HepG2 (cell line): ENCODE measurements at regions not wholly inside any gene's neighbourhood (a gene's known extent, or its start where the extent isn't known, plus 50 kb on each side); places are given as distances from the start of the nearest gene placed in this dataset.

ENCODE experiments used
- ATAC-seq: fragments of 200-7000 bp; cut with Tn5 transposase; 3 replicates; pipeline ENCODE4 v1.9.1; 2020; ENCODE audit warnings: mild to moderate bottlenecking, moderate library complexity
- BruUV-seq: library from RNA; stranded (reverse); fragments of 400-500 nt; replicated peaks from 2 replicates; lab custom pipeline; 2021; lab: Mats Ljungman, UMichigan
- CTCF ChIA-PET: fragments of 300-600 bp; formaldehyde crosslinking; extraction: SDS; loops from one replicate; lab custom pipeline; 2021; ENCODE audit warnings: low total read pairs, inconsistent platforms, low intra/inter-chr PET ratio; lab: Yijun Ruan, JAX
- POLR2A ChIA-PET: fragments of 350-600 bp; sonication (Branson Sonifier 250); formaldehyde crosslinking; loops from one replicate; lab custom pipeline; 2020; ENCODE audit warnings: antibody characterized with exemption, inconsistent platforms; lab: Yijun Ruan, JAX
- DNase-seq: peaks from one replicate; pipeline ENCODE4 v3.0.0-alpha.2; 2015; ENCODE audit warnings: low spot score
- FAIRE-seq: peaks from 3 replicates; lab custom pipeline; 2011; peaks lifted over from hg19 to GRCh38; lab: Jason Lieb, UNC
- H2AFZ ChIP-seq: one replicate; pipeline ENCODE4 v1.6.1; 2011; ENCODE audit warnings: low read length, inconsistent platforms
- H3K27ac ChIP-seq: fragments of 300-600 bp; 3 replicates; pipeline ENCODE4 v1.8.0; 2011; ENCODE audit warnings: mixed run types, mild to moderate bottlenecking, mixed read lengths, low read length, inconsistent platforms; ENCODE audit not compliant: insufficient read depth; ENCODE audit errors: extremely low read length
- H3K27me3 ChIP-seq, 2 experiments: fragments of 200-600 bp in 1 of 2; 2 replicates in 1 of 2; 3 replicates in 1 of 2; pipeline versions ENCODE4 v1.6.0 to v1.8.0; 2011; ENCODE audit warnings: low read length in 2 of 2, mild to moderate bottlenecking in 2 of 2, moderate library complexity in 2 of 2, inconsistent platforms in 1 of 2; ENCODE audit not compliant: insufficient read depth in 2 of 2, control insufficient read depth in 1 of 2
- H3K36me3 ChIP-seq, 2 experiments: fragments of 200-600 bp in 1 of 2; replicated peaks in 1 of 2; 2 replicates in 1 of 2; 3 replicates in 1 of 2; pipeline versions ENCODE4 v1.5.1 to v1.8.0; 2011; ENCODE audit warnings: low read length in 2 of 2, inconsistent platforms in 1 of 2; ENCODE audit not compliant: insufficient read depth in 2 of 2, control insufficient read depth in 1 of 2
- H3K4me1 ChIP-seq: 2 replicates; pipeline ENCODE4 v1.5.1; 2012; ENCODE audit warnings: low read length, inconsistent platforms; ENCODE audit not compliant: insufficient read depth
- H3K4me2 ChIP-seq: 2 replicates; pipeline ENCODE4 v1.6.0; 2011; ENCODE audit warnings: low read depth, low read length, inconsistent platforms
- H3K4me3 ChIP-seq, 3 experiments: fragments of 200-600 bp in 1 of 3; sonication (generic), shearing (Covaris generic) in 1 of 3; replicated peaks in 1 of 3; 2 replicates each; pipeline ENCODE4 v1.5.1; 2011 to 2016; ENCODE audit warnings: low read length in 3 of 3, inconsistent platforms in 2 of 3, low read depth in 2 of 3, mild to moderate bottlenecking in 2 of 3, control low read depth in 1 of 3, mixed read lengths in 1 of 3; ENCODE audit not compliant: insufficient read depth in 1 of 3
- H3K79me2 ChIP-seq: one replicate; pipeline ENCODE4 v1.6.1; 2011; ENCODE audit warnings: low read length, inconsistent platforms; ENCODE audit not compliant: insufficient read depth
- H3K9ac ChIP-seq: 2 replicates; pipeline ENCODE4 v1.6.0; 2011; ENCODE audit warnings: mild to moderate bottlenecking, low read depth, low read length, inconsistent platforms; ENCODE audit not compliant: insufficient read depth
- H3K9me3 ChIP-seq: 2 replicates; pipeline ENCODE4 v1.5.1; 2012; ENCODE audit warnings: mild to moderate bottlenecking, low read length
- H4K20me1 ChIP-seq: 2 replicates; pipeline ENCODE4 v1.6.0; 2011; ENCODE audit warnings: inconsistent platforms, mild to moderate bottlenecking, low read length, moderate library complexity; ENCODE audit not compliant: insufficient read depth
- BRCA1 ChIP-seq: sonication (generic); formaldehyde crosslinking; IDR thresholded peaks from 2 replicates; pipeline ENCODE4 v1.4.0; 2020; ENCODE audit warnings: missing genetic modification reagents
- ELF3 ChIP-seq: IDR thresholded peaks from 2 replicates; pipeline ENCODE4 v1.6.1; 2016; ENCODE audit warnings: missing genetic modification reagents, missing compliant biosample characterization
- JUN ChIP-seq: sonication (generic); formaldehyde crosslinking; IDR thresholded peaks from 2 replicates; pipeline ENCODE4 v1.4.0; 2020; ENCODE audit warnings: mild to moderate bottlenecking, missing genetic modification reagents
- MBNL3 ChIP-seq: fragments of 250-450 bp; sonication (Bioruptor Pico); conservative IDR thresholded peaks from 2 replicates; pipeline ENCODE4 v1.8.0; 2022; ENCODE audit warnings: mild to moderate bottlenecking, inconsistent platforms
- NFATC3 ChIP-seq: sonication (generic); formaldehyde crosslinking; IDR thresholded peaks from 2 replicates; pipeline ENCODE4 v1.5.1; 2020; ENCODE audit warnings: mild to moderate bottlenecking, missing genetic modification reagents
- NFIB ChIP-seq: sonication (generic); formaldehyde crosslinking; IDR thresholded peaks from 2 replicates; pipeline ENCODE4 v1.9.0; 2021; ENCODE audit warnings: missing genetic modification reagents, mild to moderate bottlenecking, borderline replicate concordance
- NR2F6 ChIP-seq, 2 experiments: IDR thresholded peaks; 2 replicates each; pipeline ENCODE4 v1.6.1; 2016; ENCODE audit warnings: antibody characterized with exemption in 1 of 2, mild to moderate bottlenecking in 1 of 2
- SRY ChIP-seq: sonication (generic); formaldehyde crosslinking; IDR thresholded peaks from 2 replicates; pipeline ENCODE4 v1.8.0; 2022; ENCODE audit warnings: mild to moderate bottlenecking, missing genetic modification reagents
- U2AF2 ChIP-seq: fragments of 200-400 bp; formaldehyde crosslinking; IDR thresholded peaks from 2 replicates; pipeline ENCODE4 v1.6.1; 2017; ENCODE audit warnings: low read depth, mild to moderate bottlenecking, low read length
- ZBTB42 ChIP-seq: sonication (generic); formaldehyde crosslinking; IDR thresholded peaks from 2 replicates; pipeline ENCODE4 v1.5.0; 2020; ENCODE audit warnings: mild to moderate bottlenecking, missing genetic modification reagents
- ZNF33B ChIP-seq: sonication (generic); formaldehyde crosslinking; IDR thresholded peaks from 2 replicates; pipeline ENCODE4 v1.5.1; 2020; ENCODE audit warnings: mild to moderate bottlenecking, missing genetic modification reagents
- ZNF44 ChIP-seq: sonication (generic); formaldehyde crosslinking; IDR thresholded peaks from 2 replicates; pipeline ENCODE4 v1.5.1; 2020; ENCODE audit warnings: mild to moderate bottlenecking, missing genetic modification reagents
- ZNF782 ChIP-seq: sonication (generic); formaldehyde crosslinking; IDR thresholded peaks from 2 replicates; pipeline ENCODE4 v1.4.0; 2020; ENCODE audit warnings: missing genetic modification reagents, mild to moderate bottlenecking, borderline replicate concordance
- ZNF850 ChIP-seq: sonication (generic); formaldehyde crosslinking; conservative IDR thresholded peaks from 2 replicates; pipeline ENCODE4 v1.9.0; 2021; ENCODE audit warnings: mild to moderate bottlenecking, missing genetic modification reagents
- ZSCAN5A ChIP-seq: sonication (generic); formaldehyde crosslinking; IDR thresholded peaks from 2 replicates; pipeline ENCODE4 v1.8.0; 2022; ENCODE audit warnings: mild to moderate bottlenecking, missing genetic modification reagents, borderline replicate concordance
- WGBS: methylation state at CpG from one replicate; pipeline ENCODE4 v1.1.6; 2017; ENCODE audit warnings: low lambda C conversion rate; 5-methylcytosine and 5-hydroxymethylcytosine counted together
- in situ Hi-C: cut with HindIII; loops from 2 replicates; pipeline ENCODE4 v1.10.0; 2017; ENCODE audit warnings: low pct_unique_long_range_greater_than_20kb; ENCODE audit not compliant: extremely low pct_ligation_motif_present
- intact Hi-C: fragments of 100-400 bp; cut with micrococcal nuclease; formaldehyde crosslinking; loops from one replicate; pipeline ENCODE4 v1.10.0; 2022; ENCODE audit not compliant: unreplicated experiment
- TF ChIP-seq, protein P1 (sequence below): IDR thresholded peaks from 2 replicates; pipeline ENCODE4 v1.6.1; 2016; ENCODE audit warnings: low read depth
- TF ChIP-seq, protein P2 (sequence below): sonication (generic); formaldehyde crosslinking; IDR thresholded peaks from 2 replicates; pipeline ENCODE4 v1.4.0; 2020; ENCODE audit warnings: missing genetic modification reagents
- TF ChIP-seq, protein P3 (sequence below): sonication (generic); formaldehyde crosslinking; IDR thresholded peaks from 2 replicates; pipeline ENCODE4 v1.8.1; 2023; ENCODE audit warnings: mild to moderate bottlenecking, moderate library complexity, missing genetic modification reagents
- TF ChIP-seq, protein P4 (sequence below): sonication (generic); formaldehyde crosslinking; IDR thresholded peaks from 2 replicates; pipeline ENCODE4 v1.4.0; 2020; ENCODE audit warnings: missing genetic modification reagents

GRCh38 chr6:37099442-37099841 lies 70.5 kb upstream of the PIM1 start:
- ATAC-seq: no peak
- Histone ChIP-seq H3K27ac (no peak overlapping the region), H3K4me2 (no peak overlapping the region), H3K27me3 (no peaks in the 10 kb centered on the region), H4K20me1 (no peaks in the 10 kb centered on the region), H3K4me1 (peaks cover 84% of the 10 kb centered on the region), H2AFZ (no peak overlapping the region), H3K79me2 (no peaks in the 10 kb centered on the region), H3K4me3 (no peak overlapping the region), H3K9me3 (no peaks in the 10 kb centered on the region), H3K36me3 (no peaks in the 10 kb centered on the region), H3K9ac (no peak overlapping the region)
- ChIA-PET POLR2A (interaction anchor here (2.7 kb wide), 1 partner anchor 16 kb away, joined by 8 read pairs; no protein-coding TSS in a partner anchor), CTCF (no interaction called here)
- no peak for FAIRE-seq
- in situ Hi-C loops: no loop called here
- DNase-seq: peak; percentile 61
- intact Hi-C loops: no loop called here
- BruUV-seq: no TSS peak
- 40% methylated on average over 2 of the region's 2 CpGs for WGBS
- TF ChIP-seq ELF3 (CRISPR knock-in tag) (peak; percentile 41; the same call in 1 of the 2 replicates), U2AF2 (no peak), ZBTB42 (CRISPR knock-in tag) (no peak), SRY (CRISPR knock-in tag) (no peak), ZNF850 (CRISPR knock-in tag) (no peak), BRCA1 (no peak), ZNF782 (CRISPR knock-in tag) (no peak), ZNF44 (CRISPR knock-in tag) (no peak), ZNF33B (CRISPR knock-in tag) (no peak), ZSCAN5A (no peak), NFATC3 (no peak), JUN (no peak), NR2F6 (IDR thresholded peaks at IDR 0.05) (no peak), NR2F6 (CRISPR knock-in tag; IDR thresholded peaks at IDR 0.05) (no peak), NFIB (CRISPR knock-in tag) (no peak), MBNL3 (CRISPR knock-in tag) (no peak)
- TF ChIP-seq, protein P1, sequence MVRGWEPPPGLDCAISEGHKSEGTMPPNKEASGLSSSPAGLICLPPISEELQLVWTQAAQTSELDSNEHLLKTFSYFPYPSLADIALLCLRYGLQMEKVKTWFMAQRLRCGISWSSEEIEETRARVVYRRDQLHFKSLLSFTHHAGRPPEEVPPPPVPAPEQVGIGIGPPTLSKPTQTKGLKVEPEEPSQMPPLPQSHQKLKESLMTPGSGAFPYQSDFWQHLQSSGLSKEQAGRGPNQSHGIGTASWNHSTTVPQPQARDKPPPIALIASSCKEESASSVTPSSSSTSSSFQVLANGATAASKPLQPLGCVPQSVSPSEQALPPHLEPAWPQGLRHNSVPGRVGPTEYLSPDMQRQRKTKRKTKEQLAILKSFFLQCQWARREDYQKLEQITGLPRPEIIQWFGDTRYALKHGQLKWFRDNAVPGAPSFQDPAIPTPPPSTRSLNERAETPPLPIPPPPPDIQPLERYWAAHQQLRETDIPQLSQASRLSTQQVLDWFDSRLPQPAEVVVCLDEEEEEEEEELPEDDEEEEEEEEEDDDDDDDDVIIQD (CRISPR knock-in tag): peak; percentile 36; the same call in 1 of the 2 replicates
- TF ChIP-seq, protein P2, sequence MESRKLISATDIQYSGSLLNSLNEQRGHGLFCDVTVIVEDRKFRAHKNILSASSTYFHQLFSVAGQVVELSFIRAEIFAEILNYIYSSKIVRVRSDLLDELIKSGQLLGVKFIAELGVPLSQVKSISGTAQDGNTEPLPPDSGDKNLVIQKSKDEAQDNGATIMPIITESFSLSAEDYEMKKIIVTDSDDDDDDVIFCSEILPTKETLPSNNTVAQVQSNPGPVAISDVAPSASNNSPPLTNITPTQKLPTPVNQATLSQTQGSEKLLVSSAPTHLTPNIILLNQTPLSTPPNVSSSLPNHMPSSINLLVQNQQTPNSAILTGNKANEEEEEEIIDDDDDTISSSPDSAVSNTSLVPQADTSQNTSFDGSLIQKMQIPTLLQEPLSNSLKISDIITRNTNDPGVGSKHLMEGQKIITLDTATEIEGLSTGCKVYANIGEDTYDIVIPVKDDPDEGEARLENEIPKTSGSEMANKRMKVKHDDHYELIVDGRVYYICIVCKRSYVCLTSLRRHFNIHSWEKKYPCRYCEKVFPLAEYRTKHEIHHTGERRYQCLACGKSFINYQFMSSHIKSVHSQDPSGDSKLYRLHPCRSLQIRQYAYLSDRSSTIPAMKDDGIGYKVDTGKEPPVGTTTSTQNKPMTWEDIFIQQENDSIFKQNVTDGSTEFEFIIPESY (CRISPR knock-in tag): no peak; the same call in 1 of the 2 replicates
- TF ChIP-seq, protein P3, sequence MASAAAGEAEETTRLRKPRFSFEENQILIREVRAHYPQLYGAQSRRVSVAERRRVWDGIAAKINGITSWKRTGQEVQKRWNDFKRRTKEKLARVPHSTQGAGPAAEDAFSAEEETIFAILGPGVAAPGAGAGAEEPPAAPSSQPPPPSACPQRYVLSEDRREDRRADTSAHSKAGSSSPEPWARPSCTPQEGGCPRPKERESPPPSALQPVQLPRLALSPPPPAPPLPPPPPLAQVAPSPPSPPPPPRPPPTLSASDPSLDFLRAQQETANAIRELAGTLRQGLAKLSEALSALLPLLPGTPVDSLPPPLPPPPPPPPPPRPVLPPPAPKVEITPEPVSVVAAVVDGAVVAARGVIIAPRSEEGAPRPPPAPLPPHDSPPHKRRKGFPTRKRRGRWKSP (CRISPR knock-in tag): no peak
- TF ChIP-seq, protein P4, sequence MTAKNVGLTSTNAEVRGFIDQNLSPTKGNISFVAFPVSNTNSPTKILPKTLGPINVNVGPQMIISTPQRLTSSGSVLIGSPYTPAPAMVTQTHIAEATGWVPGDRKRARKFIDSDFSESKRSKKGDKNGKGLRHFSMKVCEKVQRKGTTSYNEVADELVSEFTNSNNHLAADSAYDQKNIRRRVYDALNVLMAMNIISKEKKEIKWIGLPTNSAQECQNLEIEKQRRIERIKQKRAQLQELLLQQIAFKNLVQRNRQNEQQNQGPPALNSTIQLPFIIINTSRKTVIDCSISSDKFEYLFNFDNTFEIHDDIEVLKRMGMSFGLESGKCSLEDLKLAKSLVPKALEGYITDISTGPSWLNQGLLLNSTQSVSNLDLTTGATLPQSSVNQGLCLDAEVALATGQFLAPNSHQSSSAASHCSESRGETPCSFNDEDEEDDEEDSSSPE (CRISPR knock-in tag): no peak
